SK-N-MC (cell line): ENCODE measurements at regions not wholly inside any gene's neighbourhood (a gene's known extent, or its start where the extent isn't known, plus 50 kb on each side); places are given as distances from the start of the nearest gene placed in this dataset.

Source experiments
- EZH2 ChIP-seq: fragments of 200-600 bp; sonication (generic); IDR thresholded peaks from one replicate; pipeline ENCODE4 v1.6.1; 2017; ENCODE audit warnings: antibody characterized with exemption
- POLR2AphosphoS5 ChIP-seq: IDR thresholded peaks from 2 replicates; pipeline ENCODE4 v1.6.1; 2012; ENCODE audit warnings: mild to moderate bottlenecking, low read depth, low read length, borderline replicate concordance

- TF ChIP-seq POLR2AphosphoS5 (no peak), EZH2 (no peak)
Observed at GRCh38 chr2:123073956-123074355, 951.1 kb upstream of the CNTNAP5 start.
